Muscle of back (tissue), 3 donors: ENCODE measurements at regions not wholly inside any gene's neighbourhood (a gene's known extent, or its start where the extent isn't known, plus 50 kb on each side); places are given as distances from the start of the nearest gene placed in this dataset.
"Not testable (repeated sequence)": the region's sequence is repeated elsewhere in the genome, so short reads cannot be mapped to it uniquely, and the experiment has no call there.

ENCODE experiments used
- DNase-seq, 3 donors: peaks; one replicate each; pipeline versions ENCODE4 v3.0.0 to v3.0.0-alpha.2; 2013

DNA sequence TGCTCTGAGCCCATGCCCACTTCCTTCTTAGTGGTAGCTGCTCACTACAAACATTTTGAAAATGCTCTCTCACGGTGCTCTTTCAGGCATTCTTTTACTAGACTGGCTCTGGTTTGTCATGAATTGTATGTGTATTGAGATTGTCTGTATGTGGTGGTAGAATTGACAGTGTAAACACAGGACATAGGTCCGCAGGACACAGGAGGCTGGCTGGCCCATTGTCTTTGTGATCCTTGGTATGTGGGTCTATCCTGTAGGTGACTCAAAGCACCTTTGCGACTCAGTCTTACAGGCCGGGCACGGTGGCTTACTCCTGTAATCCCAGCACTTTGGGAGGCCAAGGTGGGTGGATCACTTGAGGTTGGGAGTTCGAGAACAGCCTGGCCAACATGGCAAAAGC is 250.9 kb downstream of the C12orf75 start:
- DNase-seq = no peak

DNA sequence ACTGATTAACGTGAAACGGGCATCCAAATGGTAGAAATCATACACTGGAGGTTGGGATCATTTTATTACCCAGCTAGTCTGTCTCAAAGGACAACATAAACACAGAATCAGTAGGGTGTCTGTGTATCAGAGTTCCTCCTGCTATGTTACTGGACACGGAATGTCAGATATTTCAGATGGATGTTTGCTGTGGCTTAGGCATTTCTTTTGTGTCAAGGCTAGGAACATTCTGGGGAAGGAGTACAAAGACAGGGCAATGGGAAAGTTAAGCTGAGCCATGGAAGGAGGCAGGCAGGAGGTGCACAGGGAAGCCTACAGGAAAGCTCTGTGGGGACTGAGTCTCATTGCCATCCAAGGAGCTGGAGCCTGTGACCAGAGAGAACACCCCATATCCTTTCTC is 254.6 kb downstream of the C12orf75 start:
- DNase-seq = no peak

DNA sequence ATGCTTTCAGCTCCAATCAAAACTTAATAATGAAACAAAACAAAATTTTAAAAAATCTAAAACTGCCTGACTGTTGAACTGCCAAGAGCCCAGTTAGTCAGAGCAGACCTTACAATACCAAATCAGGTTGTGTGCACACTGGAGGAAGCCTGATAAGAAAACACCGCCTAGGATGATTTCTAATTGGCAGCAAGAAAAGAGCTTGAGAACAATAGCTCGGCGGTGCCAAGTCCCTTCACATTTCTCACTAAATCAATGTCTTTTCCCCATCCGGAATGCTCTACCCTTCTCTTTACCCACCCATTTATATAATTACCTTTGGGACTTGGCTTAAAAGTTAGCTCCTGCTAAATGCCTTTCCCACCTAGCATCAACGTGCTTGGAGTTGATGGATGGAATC is 256.7 kb downstream of the C12orf75 start:
- DNase-seq = no peak

DNA sequence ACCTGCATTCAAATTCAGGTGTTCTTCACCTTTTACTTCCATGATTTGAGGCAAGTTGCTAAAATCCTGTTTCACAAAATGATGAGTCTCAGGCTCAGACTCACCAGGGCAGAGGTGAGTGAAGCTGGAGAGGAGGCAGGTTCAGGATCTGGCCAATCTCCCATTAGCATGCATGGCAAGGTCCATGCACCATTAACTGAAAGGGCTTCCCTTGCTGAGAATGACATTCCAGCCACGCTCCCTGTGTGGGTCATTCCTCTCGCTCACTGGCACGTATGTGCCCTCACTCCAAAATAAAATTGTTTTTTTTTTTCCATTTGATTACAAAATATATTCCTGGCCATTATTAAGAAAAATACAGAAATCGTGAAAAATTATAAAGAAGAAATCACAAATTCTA is 257.6 kb downstream of the C12orf75 start:
- no peak for DNase-seq

DNA sequence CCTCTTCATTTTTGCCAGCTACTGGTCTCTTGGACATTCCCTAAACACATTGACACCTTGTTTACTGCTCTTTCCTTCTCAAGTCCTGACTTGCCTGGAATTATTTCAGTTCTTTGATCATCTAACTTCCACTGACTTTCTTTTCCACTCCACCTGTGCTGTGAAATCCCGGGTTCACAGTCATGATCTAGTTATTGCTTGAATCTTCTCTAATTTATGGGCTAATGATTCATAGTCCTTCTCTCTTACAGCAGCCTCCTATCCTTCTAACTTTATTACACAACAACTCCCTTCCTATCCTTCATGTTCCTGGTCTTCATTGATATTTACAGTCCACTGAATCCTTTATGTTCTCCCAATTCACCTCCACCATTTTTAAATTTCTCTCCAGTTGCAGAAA is 260.1 kb downstream of the C12orf75 start:
- no peak for DNase-seq

DNA sequence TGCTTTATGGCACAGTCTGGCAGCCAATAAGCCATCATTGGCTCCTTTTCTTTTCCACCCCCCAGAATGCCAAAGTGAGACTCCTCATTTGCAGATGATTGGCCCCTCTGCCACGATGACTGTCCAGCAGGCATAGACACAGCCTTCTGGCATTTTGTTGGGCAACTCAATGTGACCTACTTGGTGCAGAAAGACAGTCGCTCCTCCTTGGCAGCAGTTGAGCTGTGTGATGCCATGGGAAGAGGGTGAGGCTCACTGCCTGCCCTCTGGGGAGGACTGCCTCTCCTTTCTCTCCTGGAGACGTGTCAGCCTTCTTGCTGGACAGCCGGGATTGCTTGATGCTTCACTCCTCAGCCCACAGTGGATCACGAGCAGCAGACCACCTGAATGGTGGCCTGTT is 264.9 kb downstream of the C12orf75 start:
- no peak for DNase-seq

DNA sequence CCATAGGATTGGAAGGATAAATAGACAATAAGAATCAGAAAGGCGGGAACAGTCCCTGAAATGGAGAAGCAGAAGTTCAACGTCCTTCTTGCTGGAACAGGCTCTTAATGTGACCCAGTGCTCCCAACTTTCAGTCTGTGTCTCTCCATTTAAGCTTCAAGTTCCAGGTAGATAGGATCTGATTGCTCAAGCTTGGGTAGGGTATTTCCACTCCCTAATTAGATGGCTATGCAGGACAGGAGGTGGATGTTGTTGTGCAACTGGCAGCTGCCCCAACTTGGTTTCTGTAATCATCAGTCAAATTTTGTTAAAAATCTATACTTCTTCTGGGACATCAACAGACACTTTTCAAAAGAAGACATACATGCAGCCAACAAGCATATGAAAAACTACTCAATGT is 266.2 kb downstream of the C12orf75 start:
- DNase-seq = no peak

DNA sequence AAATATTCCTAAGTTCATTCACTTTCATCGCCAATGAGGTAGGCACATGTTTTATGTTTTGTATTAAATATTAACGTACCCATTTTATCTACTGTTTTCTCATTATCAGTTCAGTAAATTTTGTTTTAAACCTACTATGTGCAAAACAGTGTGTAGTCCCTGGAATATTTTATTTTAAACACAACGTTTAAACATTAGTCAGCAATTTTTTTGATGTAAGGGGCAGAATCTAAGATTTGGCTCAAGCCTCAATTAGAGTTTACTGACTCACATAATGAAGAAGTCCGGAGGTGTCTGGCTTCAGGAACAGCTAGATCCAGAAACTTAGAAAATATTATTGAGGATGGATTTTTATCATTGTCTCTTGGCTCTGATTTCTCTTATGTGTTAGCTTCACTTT is 267.5 kb downstream of the C12orf75 start:
- DNase-seq = no peak

DNA sequence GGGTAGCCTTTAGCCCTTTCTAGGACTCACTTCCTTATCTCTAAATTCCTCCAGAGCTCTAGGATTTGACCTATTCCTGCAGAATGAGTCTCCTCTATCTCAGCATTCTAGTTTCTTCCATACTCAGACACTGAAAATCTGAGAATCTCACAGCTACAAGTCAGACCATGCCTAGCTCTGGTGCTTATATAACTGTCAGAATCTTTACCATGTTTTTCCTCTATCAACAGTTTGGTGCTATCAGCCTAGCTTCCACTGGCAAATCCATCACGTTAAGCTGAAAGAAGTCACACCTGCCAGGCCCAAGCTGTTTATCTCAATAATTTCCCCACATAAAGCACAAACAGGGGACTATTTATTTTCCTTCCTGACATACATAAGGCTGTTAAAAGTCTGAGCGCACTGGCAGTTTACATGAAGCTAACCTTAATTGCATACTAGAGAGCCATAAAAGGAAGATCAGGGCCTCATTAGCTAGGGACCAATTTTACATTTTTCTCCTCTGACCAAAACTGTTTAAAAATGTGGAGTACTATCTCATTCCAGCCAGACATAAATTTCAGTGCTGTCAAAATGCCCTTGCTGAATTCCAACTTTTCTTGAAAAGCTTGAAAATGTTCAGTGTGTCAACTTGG is 270.5 kb downstream of the C12orf75 start:
- DNase-seq = peak; percentile 14 to 63 (median 17)

DNA sequence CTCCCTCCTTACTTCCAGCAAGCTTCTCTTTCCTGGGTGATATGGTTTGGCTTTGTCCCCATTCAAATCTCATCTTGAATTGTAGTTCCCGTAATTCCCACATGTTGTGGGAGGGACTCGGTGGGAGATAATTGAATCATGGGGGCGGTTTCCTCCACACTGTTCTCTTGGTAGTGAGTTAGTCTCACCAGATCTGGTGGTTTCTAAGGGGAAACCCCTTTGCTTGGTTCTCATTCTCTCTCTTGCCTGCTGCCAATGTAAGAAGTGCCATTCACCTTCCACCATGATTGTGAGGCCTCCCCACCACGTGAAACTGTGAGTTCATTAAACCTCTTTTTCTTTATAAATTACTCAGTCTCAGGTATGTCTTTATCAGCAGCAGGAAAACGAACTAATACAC is 271.8 kb downstream of the C12orf75 start:
- DNase-seq = not testable (repeated sequence)

DNA sequence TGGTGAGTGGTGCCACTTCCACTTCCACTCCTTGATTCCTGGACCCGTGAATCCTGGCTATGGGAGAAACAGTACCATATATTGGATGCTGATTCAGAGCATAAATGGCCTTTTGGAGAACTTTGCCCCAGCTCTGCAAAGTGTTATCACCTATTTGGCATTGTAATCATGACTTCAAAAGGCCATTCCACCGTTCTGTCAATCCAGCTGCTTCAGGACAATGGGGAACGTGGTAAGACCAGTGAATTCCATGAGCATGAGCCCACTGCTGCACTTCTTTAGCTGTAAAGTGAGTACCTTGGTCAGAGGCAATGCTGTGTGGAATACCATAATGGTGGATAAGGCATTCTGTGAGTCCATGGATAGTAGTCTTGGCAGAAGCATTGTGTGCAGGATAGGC is 273.8 kb downstream of the C12orf75 start:
- DNase-seq = not testable (repeated sequence)

DNA sequence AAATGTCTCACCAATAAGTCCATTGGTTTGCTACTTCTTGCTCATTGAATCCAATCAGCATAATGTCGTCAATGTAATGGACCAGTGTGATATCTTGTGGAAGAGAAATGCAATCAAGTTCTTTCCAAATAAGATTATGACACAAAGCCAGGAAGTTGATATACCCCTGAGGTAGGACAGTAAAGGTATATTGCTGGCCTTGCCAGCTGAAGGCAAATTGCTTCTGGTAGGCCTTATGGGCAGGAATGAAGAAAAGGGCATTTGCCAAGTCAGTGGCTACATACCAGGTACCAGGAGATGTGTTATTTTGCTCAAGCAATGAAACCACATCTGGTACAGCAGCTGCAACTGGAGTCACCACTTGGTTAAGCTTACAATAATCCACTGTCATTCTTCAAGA is 276.1 kb downstream of the C12orf75 start:
- not testable (repeated sequence) for DNase-seq

DNA sequence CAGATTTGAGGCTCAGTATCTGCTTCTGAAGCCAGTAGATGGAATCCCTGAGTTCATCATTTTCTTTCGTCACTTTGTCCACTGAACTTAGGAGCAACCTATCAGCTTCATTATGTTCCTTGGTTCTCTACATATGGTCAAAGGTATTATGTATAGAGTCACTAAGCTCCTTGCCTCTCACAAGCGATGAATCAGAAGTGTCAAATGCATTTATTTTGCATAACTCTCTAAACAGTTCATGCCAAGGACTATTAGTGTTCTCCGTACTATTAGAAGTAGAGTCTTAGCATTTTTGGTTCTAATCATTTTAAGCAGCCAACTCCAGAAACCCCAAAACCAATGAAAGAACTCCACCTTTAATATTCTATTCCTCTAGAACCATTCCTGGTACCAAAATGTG is 278.5 kb downstream of the C12orf75 start:
- DNase-seq = not testable (repeated sequence)

DNA sequence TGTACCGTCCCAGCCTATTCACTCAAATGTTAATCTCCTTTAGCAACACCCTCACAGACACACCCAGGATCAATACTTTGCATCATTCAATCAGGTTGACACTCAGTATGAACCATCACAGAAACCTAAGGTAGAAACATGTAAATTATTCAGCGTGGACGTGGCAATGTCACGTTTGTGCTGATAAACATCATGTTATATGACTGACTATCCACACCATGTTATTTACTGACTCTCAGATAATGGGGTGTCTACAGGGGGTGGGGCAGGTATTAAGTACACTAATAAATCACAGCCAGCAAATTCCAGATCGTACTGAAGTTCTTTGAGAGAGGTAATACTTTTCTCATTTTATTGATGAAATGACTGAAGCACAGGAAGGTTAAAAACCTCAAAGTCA is 280.0 kb downstream of the C12orf75 start:
- no peak for DNase-seq

DNA sequence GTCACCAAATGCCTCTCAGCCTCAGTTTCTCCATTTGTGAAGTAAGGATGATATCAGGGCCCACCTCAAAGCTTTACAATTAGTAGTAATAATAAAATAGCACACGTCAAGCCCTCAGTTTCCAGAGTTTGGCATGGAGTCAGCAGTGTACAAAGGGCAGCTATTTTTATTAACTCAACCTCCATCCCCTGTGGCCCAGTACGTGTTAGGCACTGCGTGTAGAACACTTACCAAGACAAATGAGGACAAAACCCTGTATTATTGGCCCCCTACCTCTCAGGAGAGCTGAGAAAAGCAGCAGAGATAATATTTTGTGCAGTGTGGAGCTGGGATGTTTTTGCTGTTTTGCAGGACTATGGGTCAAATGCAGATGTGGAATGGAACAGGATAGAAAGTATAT is 280.8 kb downstream of the C12orf75 start:
- no peak for DNase-seq

DNA sequence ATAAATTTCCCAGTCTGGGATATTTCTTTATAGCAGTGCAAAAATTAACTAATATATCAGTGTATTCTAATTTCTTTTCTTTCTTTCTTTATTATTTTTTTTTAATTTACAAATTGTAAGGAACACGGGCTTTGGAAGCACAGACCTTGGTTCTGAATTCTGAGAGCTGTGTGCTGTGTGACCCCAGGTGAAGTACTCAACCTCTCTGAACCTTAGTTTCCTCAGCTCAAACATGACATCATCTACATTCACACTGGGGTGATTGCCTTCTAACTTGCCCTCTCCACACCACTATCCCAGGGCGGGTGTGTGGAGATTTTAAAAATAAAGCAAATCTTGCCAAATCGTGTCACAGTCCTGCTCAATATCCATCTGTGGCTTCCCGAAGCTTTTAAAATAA is 282.8 kb downstream of the C12orf75 start:
- no peak for DNase-seq

DNA sequence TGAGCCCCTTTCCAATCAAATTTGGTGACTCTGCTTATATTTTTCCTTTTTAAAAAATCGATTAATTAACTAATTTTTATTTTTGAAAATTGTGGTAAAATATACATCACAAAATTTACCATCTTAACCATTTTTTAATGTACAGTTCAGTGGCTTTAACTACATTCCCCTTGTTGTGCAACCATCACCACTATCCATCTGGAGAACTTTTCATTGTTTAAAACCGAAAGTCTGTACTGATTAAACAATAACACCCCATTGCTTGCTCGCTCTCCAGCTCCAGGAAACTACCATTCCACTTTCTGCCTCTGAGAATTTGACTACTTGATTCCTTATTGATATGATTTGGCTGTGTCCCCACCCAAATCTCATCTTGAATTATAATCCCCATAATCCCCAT is 283.4 kb downstream of the C12orf75 start:
- no peak for DNase-seq

DNA sequence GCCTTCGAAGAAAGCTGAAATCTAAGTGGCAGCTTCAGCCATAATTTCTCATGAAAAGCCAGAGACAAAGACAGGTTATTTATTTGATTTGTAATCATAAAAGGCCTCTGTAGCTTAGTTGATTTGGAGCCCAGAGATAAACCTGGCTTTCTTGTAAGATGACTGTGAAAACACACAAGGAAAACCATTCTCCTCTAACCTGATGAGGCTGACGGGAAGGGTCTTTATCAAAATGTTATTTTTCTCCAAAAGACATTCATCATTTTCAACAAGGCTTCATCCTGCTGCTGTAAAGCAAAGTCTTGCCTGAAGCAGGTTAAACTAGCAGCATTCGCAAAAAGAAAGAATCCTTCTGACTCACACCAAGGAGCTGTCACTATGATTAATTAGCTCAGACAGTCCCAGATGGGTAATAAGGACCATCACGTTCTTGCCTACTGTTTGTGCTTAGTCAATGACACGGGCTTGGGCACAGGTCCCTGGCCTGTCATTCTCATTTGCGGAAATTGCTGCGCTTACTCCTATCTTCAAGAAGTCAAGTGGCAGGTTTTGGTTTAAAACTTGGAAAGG is 286.6 kb downstream of the C12orf75 start:
- no peak for DNase-seq

DNA sequence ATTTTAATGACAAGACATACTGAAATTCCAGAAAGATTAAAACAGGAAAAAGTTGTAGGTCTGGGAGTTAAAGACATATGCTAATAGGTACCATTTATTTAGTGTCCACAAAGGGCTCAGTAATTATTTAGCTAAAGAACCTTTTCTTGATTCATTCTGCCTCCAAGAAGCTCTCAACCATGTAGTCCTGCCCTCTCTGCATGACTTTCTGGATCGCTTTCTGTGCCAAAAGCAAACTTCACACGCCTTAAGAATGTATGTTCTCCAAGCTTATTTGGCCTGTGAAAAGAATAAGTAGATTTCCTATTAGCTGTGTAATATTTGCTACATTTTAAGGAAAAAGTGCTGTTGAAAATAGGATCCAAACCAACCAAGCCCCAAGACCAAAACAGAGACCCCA is 291.7 kb downstream of the C12orf75 start:
- no peak for DNase-seq

DNA sequence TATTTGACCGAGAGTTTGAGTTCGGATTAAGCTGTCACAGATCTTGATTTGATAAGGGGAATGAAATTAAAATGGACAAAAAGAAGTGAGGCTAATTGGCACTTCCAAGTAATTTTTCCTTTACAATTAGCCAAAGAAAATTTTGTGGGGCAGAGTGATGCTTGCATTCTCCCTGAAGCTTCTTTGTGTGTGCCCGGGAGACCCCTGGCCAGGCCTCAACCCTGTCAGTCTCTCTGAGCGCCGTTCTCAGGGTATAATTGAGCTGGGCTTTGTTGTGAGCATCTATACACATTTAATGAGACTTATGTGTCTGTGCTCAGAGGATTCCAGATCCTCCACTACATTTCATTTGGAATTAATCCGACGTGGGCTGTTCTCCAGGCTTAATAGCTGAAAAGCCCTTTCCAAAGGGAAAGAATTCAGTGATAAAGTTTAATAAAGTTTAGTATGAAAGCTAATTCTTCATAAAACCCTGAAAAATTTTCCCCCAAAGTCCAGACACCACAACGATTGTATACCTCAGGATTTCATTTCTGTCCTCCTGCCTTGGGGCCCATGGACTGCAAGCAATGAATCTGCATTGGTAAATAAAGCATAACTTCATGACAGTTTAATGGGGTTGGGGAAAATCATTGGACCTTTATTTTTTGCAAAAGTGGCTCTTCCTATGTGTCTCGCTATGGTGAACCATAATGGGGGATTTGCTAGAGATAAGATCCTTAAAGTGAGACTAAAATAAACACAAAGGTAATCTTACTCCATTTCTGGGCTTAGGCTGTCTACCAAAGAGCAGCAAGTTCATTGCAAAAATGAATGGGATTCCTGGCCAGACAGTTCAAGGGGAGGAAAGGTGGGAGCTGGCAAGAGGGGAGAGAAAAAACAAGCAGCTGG is 292.6 kb downstream of the C12orf75 start:
- DNase-seq = no peak

DNA sequence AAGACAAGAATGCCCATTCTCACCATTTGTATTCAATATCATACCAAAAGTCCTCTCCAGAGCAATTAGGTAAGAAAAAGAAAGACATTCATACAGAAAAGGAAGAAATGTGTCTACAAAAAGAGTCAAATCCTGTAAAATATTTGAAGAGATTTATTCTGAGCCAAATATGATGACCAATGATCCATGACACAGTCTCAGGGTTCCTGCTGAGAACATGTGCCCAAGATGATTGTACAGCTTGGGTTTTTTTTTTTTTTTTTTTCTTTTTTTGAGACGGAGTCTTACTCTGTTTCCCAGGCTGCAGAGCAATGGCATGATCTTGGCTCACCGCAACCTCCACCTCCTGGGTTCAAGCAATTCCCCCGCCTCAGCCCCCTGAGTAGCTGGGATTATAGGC is 296.2 kb downstream of the C12orf75 start:
- no peak for DNase-seq

DNA sequence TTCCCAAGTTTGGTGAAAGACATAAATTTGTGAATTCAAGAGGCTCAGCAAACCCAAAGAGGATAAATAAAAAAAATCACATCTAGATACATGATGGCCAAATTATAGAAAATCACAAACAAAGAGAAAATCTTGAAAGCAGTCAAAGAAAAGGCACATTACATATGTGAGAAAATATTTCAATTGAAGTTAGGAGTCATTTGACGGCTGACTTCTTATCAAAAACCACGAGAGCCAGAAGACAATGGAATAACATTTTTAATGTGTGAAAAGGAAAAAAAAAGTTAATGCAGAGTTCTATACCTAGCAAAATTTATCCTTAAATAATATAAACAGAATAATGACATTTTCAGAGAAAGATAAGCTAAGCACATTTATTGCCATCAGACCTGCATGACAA is 307.0 kb downstream of the C12orf75 start:
- DNase-seq = no peak

DNA sequence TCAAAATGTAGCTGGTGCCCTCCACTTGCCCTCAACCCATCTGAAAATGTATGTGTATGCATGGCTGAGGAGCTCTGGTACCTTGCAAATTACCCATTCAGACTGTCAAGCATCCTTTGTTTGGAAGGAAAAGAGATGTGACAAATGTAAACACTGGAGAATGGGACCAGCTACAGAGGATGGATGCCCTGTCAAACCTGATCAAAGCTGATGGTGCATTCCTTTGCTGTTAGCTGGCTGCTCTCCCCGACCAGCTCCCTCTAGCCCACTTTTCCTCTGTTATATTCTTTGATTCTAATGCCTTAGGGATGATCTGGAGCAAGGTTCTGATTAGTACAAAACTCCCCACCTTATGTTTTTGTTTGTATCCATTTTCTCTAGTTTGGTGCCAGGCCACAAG is 310.3 kb downstream of the C12orf75 start:
- no peak for DNase-seq
